ENCODE measurements at regions not wholly inside any gene's neighbourhood (a gene's known extent, or its start where the extent isn't known, plus 50 kb on each side); places are given as distances from the start of the nearest gene placed in this dataset.

GRCh38 chr2:240298117-240298790 lies 137.2 kb upstream of the GPC1 start:
- DNase-seq, result no peak

GRCh38 chr2:240298803-240299709 lies 136.4 kb upstream of the GPC1 start:
- DNase-seq, result no peak

- DNase-seq, result no peak
Measured at GRCh38 chr2:240299710-240300068, 135.8 kb upstream of the GPC1 start.

- DNase-seq, result no peak
Measured at GRCh38 chr2:240300261-240300821, 135.1 kb upstream of the GPC1 start.

- DNase-seq, result no peak
Measured at GRCh38 chr2:240300840-240301239, 134.6 kb upstream of the GPC1 start.

GRCh38 chr2:240301256-240301795 lies 134.1 kb upstream of the GPC1 start:
- no peak for DNase-seq

- no peak for DNase-seq
Measured at GRCh38 chr2:240302041-240302440, 133.4 kb upstream of the GPC1 start.

GRCh38 chr2:240302933-240303595 lies 132.4 kb upstream of the GPC1 start:
- DNase-seq, result no peak

GRCh38 chr2:240303896-240304745 lies 131.3 kb upstream of the GPC1 start:
- no peak for DNase-seq

GRCh38 chr2:240304746-240305161 lies 130.7 kb upstream of the GPC1 start:
- DNase-seq, result no peak

- no peak for DNase-seq
Measured at GRCh38 chr2:240305369-240305962, 130.0 kb upstream of the GPC1 start.

GRCh38 chr2:240306185-240306584 lies 129.3 kb upstream of the GPC1 start:
- DNase-seq, result no peak

GRCh38 chr2:240308111-240308651 lies 127.3 kb upstream of the GPC1 start:
- DNase-seq, result no peak

- no peak for DNase-seq
Measured at GRCh38 chr2:240309214-240309613, 126.2 kb upstream of the GPC1 start.

- DNase-seq, result no peak
Measured at GRCh38 chr2:240310201-240310600, 125.3 kb upstream of the GPC1 start.

- no peak for DNase-seq
Measured at GRCh38 chr2:240310645-240311044, 124.8 kb upstream of the GPC1 start.

- no peak for DNase-seq
Measured at GRCh38 chr2:240311821-240312220, 123.6 kb upstream of the GPC1 start.

- no peak for DNase-seq
Measured at GRCh38 chr2:240319221-240319854, 116.1 kb upstream of the GPC1 start.

- no peak for DNase-seq
Measured at GRCh38 chr2:240319855-240320203, 115.6 kb upstream of the GPC1 start.

GRCh38 chr2:240320204-240320993 lies 115.1 kb upstream of the GPC1 start:
- no peak for DNase-seq
